HG03565 (cell line): ENCODE measurements at regions not wholly inside any gene's neighbourhood (a gene's known extent, or its start where the extent isn't known, plus 50 kb on each side); places are given as distances from the start of the nearest gene placed in this dataset.

Source experiments
- ATAC-seq: cut with Tn5 transposase; IDR thresholded peaks from one replicate; pipeline ENCODE4 v1.9.1; 2021; ENCODE audit warnings: mild to moderate bottlenecking, moderate library complexity; ENCODE audit not compliant: unreplicated experiment

- ATAC-seq, result peak; percentile 38
Measured at GRCh38 chr10:105950410-105950809, 1214.1 kb downstream of the SORCS1 start.

- ATAC-seq, result no peak
Measured at GRCh38 chr10:105949721-105950120, 1214.8 kb downstream of the SORCS1 start.

GRCh38 chr10:105925045-105925785, 1239.3 kb downstream of the SORCS1 start:
- ATAC-seq, result no peak

GRCh38 chr10:105921348-105921747, 1243.2 kb downstream of the SORCS1 start:
- no peak for ATAC-seq

- no peak for ATAC-seq
Measured at GRCh38 chr10:105914432-105914831, 1250.1 kb downstream of the SORCS1 start.

GRCh38 chr10:105908701-105909100, 1255.8 kb downstream of the SORCS1 start:
- no peak for ATAC-seq

GRCh38 chr10:105885495-105885894, 1244.4 kb downstream of the SORCS3 start:
- ATAC-seq, result no peak

GRCh38 chr10:105879401-105879800, 1238.3 kb downstream of the SORCS3 start:
- ATAC-seq, result no peak

- ATAC-seq, result no peak
Measured at GRCh38 chr10:105875050-105875449, 1234.0 kb downstream of the SORCS3 start.

- ATAC-seq, result no peak
Measured at GRCh38 chr10:105872665-105873064, 1231.6 kb downstream of the SORCS3 start.

- ATAC-seq, result no peak
Measured at GRCh38 chr10:105868935-105869334, 1227.8 kb downstream of the SORCS3 start.

- no peak for ATAC-seq
Measured at GRCh38 chr10:105864854-105865253, 1223.8 kb downstream of the SORCS3 start.

GRCh38 chr10:105857268-105858264, 1216.5 kb downstream of the SORCS3 start:
- no peak for ATAC-seq

- no peak for ATAC-seq
Measured at GRCh38 chr10:105855791-105856190, 1214.7 kb downstream of the SORCS3 start.

- no peak for ATAC-seq
Measured at GRCh38 chr10:105844676-105845570, 1203.8 kb downstream of the SORCS3 start.

GRCh38 chr10:105844241-105844640, 1203.2 kb downstream of the SORCS3 start:
- no peak for ATAC-seq

- ATAC-seq, result no peak
Measured at GRCh38 chr10:105843786-105844185, 1202.7 kb downstream of the SORCS3 start.

- no peak for ATAC-seq
Measured at GRCh38 chr10:105840288-105840770, 1199.2 kb downstream of the SORCS3 start.

- ATAC-seq, result no peak
Measured at GRCh38 chr10:105838392-105838791, 1197.3 kb downstream of the SORCS3 start.

GRCh38 chr10:105837951-105838350, 1196.9 kb downstream of the SORCS3 start:
- peak; percentile 92 for ATAC-seq
